ENCODE measurements at regions not wholly inside any gene's neighbourhood (a gene's known extent, or its start where the extent isn't known, plus 50 kb on each side); places are given as distances from the start of the nearest gene placed in this dataset.

DNA sequence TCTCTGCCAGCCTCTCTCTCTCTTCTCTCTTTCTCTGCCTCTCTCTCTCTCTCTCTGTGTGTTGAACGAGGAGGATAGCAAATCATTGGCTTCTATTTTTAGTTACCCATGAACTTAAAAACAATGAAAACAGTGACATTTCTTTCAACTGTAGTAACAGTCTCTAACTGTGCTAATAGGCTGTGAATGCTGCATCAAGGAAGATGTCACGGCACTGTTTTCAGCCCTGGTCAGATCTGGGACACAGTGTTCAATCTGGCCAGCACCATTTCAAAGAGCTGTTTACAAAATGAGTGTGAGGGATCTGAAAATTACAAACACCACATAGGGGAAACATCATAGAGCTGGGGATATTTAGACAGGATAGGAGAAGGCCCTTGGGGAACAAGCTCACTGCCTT, 717.0 kb downstream of the FGF9 start:
- H3K27ac ChIP-seq = no peak overlapping the region
- TF ChIP-seq, protein P1, sequence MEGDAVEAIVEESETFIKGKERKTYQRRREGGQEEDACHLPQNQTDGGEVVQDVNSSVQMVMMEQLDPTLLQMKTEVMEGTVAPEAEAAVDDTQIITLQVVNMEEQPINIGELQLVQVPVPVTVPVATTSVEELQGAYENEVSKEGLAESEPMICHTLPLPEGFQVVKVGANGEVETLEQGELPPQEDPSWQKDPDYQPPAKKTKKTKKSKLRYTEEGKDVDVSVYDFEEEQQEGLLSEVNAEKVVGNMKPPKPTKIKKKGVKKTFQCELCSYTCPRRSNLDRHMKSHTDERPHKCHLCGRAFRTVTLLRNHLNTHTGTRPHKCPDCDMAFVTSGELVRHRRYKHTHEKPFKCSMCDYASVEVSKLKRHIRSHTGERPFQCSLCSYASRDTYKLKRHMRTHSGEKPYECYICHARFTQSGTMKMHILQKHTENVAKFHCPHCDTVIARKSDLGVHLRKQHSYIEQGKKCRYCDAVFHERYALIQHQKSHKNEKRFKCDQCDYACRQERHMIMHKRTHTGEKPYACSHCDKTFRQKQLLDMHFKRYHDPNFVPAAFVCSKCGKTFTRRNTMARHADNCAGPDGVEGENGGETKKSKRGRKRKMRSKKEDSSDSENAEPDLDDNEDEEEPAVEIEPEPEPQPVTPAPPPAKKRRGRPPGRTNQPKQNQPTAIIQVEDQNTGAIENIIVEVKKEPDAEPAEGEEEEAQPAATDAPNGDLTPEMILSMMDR (conservative IDR thresholded peaks at IDR 0.05) = no peak

DNA sequence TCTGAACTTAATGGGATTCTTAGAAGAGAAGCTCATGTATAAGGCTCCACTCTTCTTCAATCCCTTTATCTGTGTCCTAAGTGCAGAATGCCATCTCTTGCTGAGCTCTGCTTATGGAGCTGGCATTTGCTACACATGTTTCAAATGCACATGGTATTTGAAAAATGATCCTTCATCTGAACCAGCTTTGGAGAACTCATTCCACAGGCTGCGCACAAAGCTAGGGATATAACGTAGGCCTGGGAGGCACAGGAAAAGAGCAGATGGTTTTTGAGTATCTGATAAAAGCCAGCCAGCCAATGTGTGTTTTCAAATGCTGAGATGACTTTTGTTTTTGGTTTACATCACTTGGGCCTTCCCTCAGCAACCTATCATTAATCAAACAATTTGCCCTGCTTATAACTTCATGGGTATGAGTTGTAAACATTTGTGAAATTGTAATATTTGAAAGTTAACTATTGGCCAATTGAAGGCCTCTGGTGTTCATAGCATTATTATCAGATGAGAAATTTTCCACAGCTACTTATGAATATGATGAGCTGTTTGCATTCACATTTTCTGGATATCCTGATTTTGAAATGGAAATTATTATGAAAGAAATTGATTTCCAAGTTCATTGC, 729.0 kb downstream of the FGF9 start:
- no peak overlapping the region for H3K27ac ChIP-seq
- TF ChIP-seq, protein P1 (conservative IDR thresholded peaks at IDR 0.05) = no peak

DNA sequence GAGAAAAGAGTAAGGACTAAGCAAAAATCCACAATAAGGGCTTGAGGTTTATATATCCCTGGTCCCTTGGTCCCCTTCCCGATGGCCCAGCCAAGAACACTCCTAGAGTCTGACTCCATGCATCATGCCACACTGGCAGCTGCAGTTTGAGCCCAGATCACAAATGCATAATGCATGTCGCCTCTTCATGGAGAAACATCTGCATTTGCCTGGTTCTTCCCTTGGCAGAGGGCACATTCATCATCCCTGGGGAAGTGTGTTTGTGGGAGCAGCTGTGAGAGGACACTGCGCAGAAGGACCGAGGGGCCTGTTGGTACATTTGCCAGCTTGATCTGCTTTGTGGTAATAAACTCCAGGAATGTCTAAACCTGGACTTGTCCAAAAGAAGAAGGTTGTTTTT, 731.8 kb downstream of the FGF9 start:
- no peak overlapping the region for H3K27ac ChIP-seq
- TF ChIP-seq, protein P1 (conservative IDR thresholded peaks at IDR 0.05) = no peak

DNA sequence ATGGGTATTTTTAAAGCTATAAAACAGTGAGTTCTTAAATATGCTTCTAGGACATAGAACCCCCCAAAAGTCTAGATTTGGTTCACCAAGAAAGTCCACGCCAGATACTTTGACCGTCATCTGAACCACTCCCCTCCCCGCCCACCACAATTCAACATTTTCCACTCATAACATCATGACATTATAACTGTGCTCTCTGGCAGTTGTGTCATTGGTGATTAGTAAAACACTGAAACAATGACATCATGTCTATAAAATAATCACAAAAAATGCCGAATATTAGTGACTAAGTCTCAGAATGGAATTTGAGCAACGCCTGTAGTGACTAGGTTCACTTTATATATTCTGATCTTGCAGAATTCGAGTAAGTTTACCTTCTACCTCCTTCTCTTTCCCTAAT, 732.3 kb downstream of the FGF9 start:
- TF ChIP-seq, protein P1 (conservative IDR thresholded peaks at IDR 0.05) = no peak
- H3K27ac ChIP-seq = no peak overlapping the region

DNA sequence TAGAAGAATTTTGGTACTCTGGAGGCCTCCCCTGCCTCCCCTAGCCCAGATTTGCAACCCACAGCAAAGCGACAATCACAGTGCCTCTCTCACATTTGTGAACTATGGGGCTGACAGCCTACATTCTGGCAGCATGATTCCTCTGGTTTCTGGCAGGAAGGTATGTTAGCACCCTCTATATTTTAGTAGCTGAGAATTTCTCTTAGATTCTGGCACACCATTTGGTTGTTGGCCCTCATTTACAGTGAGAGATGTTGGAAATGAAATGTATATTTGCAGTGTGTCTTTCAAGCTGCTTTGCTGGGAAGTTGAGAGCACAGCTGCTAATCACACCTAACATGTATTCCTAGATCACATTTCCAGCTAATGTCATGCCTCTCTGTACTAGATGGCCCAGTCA, 735.0 kb downstream of the FGF9 start:
- TF ChIP-seq, protein P1 (conservative IDR thresholded peaks at IDR 0.05) = no peak
- H3K27ac ChIP-seq = no peak overlapping the region

DNA sequence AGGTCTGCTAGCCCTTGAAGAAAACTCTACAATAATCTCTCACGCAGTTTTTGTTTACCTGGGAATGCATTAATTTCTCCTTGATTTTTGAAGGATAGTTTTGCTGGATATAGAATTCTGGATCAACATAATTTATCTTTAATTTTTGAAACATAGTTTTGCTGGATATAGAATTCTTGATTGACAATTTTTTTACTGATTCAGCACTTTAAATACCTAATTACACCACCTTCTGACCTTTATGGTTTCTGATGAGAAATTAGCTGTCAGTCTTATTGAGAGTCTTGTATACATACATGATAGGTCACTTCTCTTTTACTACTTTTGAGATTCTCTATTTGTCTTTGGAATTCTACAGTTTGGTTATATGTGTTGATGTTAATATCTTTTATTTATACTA, 741.6 kb downstream of the FGF9 start:
- TF ChIP-seq, protein P1 (conservative IDR thresholded peaks at IDR 0.05) = no peak

DNA sequence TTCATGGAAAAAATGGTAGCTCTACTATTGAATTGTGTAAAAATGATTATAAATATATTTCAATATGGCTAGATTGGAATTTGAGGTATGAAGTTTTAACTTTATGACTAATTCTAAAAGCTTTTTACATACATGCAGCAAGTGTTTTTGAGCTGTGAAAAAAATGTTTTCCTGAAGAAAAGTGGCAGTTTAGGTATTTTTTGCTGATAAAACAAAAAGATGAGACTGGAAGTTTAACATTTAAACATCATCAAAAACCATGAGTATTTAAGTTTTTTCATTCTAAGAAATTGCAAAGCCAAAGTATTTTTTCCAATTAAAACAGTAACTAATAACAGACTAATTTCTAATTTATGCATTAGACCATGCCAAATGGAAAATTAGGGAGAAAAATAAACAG, 751.1 kb downstream of the FGF9 start:
- no peak overlapping the region for H3K27ac ChIP-seq
- TF ChIP-seq, protein P1 (conservative IDR thresholded peaks at IDR 0.05) = no peak

More for the DNA sequence above, 741.6 kb downstream of the FGF9 start:
- H3K27ac ChIP-seq = no peak overlapping the region
